Upper lobe of left lung (tissue), 4 donors: ENCODE measurements at regions not wholly inside any gene's neighbourhood (a gene's known extent, or its start where the extent isn't known, plus 50 kb on each side); places are given as distances from the start of the nearest gene placed in this dataset.

ENCODE experiments used
- CTCF ChIP-seq, 6 experiments: fragments of 450-650 bp in 4 of 6; fragments of 200-600 bp in 2 of 6; sonication (generic) in 2 of 6; IDR thresholded peaks; one replicate each; pipeline ENCODE4 v1.5.1; 2016 to 2019; ENCODE audit warnings: antibody characterized with exemption in 6 of 6
- EP300 ChIP-seq, 4 donors: sonication (generic); formaldehyde crosslinking; IDR thresholded peaks; one replicate each; pipeline ENCODE4 v1.5.1; 2017; ENCODE audit warnings: antibody characterized with exemption in 4 of 4, control low read depth in 2 of 4
- POLR2A ChIP-seq, 4 donors: fragments of 450-650 bp; IDR thresholded peaks; one replicate each; pipeline ENCODE4 v1.5.1; 2016 to 2017; ENCODE audit warnings: antibody characterized with exemption in 4 of 4, mild to moderate bottlenecking in 2 of 4
- POLR2AphosphoS5 ChIP-seq, 2 donors: sonication (generic); formaldehyde crosslinking; IDR thresholded peaks; one replicate each; pipeline ENCODE4 v1.5.1; 2017; ENCODE audit warnings: antibody characterized with exemption in 2 of 2

GRCh38 chr18:77376043-77376732, 126.5 kb downstream of the GALR1 start:
- TF ChIP-seq CTCF (IDR thresholded peaks at IDR 0.05) (no peak), POLR2A (IDR thresholded peaks at IDR 0.05) (no peak), POLR2AphosphoS5 (IDR thresholded peaks at IDR 0.05) (no peak), EP300 (IDR thresholded peaks at IDR 0.05) (no peak)
